BJ (cell line): ENCODE measurements at regions not wholly inside any gene's neighbourhood (a gene's known extent, or its start where the extent isn't known, plus 50 kb on each side); places are given as distances from the start of the nearest gene placed in this dataset.
"Not testable (repeated sequence)": the region's sequence is repeated elsewhere in the genome, so short reads cannot be mapped to it uniquely, and the experiment has no call there.

Source experiments
- CTCF ChIA-PET: fragments of 350-600 bp; formaldehyde crosslinking; extraction: SDS; loops from one replicate; lab custom pipeline; 2021; ENCODE audit warnings: antibody characterized with exemption, inconsistent platforms; lab: Yijun Ruan, JAX
- POLR2A ChIA-PET: fragments of 300-600 bp; sonication (Branson Sonifier 250); formaldehyde crosslinking; extraction: SDS; loops from one replicate; lab custom pipeline; 2021; ENCODE audit warnings: antibody characterized with exemption; lab: Charles Lee
- DNase-seq: peaks from one replicate; pipeline ENCODE4 v3.0.0-alpha.2; 2011; ENCODE audit warnings: low read depth
- H3K27me3 ChIP-seq: 2 replicates; pipeline ENCODE4 v1.6.0; 2011; ENCODE audit warnings: low read length; ENCODE audit not compliant: control insufficient read depth, insufficient read depth
- H3K36me3 ChIP-seq: 2 replicates; pipeline ENCODE4 v1.5.1; 2011; ENCODE audit warnings: low read length; ENCODE audit not compliant: control insufficient read depth, insufficient read depth
- H3K4me3 ChIP-seq: 2 replicates; pipeline ENCODE4 v1.5.1; 2011; ENCODE audit warnings: low read depth, mild to moderate bottlenecking, control low read depth, low read length
- TF ChIP-seq, protein P1 (sequence below): IDR thresholded peaks from 2 replicates; pipeline ENCODE4 v1.5.1; 2011; ENCODE audit warnings: low read depth, mild to moderate bottlenecking, control low read depth, inconsistent platforms, low read length, moderate library complexity; ENCODE audit not compliant: insufficient read depth

DNA sequence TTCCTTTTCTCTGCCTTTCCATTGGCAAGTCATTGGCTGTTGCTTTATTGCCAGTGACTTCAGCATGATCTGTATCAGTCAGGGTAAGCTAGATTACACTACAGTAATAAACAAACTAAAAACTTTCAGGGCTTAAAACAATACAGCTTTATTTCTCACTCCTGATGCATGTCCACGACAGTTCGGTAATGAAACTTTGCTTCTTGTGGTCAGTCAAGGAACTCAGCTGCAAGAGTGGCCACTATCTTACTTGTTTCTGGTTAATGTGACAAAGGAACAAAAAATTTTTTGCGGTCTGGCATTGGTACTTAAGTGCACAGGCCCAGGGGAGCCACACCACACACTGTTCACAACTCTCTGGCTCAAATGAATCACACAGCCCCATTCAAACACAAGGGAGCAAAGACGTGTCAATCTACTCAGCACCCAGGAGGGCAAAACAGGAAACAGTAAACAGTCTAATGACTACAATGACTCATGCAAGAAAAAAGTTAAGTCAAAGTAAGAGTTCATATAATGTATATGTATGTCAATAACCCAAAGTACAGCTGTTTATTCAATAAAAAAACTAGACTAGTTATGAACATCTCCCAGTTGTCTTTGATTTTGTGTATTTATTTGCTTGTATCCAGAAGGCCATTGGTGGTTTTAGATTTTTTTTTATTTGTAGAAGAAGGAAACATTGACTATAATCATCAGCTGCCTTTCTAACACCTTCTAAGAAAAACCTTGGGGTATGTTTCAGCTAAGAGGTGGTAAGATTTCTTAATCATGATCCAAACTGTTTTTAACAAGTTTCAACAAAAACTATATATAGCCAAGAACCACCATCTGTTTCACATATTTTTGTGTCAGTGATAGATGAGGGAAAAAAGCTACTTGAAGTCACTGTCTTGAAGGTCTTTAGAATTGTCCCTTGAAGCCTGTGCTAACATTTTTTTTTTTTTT, 134.4 kb upstream of the FAM3C start:
- TF ChIP-seq, protein P1, sequence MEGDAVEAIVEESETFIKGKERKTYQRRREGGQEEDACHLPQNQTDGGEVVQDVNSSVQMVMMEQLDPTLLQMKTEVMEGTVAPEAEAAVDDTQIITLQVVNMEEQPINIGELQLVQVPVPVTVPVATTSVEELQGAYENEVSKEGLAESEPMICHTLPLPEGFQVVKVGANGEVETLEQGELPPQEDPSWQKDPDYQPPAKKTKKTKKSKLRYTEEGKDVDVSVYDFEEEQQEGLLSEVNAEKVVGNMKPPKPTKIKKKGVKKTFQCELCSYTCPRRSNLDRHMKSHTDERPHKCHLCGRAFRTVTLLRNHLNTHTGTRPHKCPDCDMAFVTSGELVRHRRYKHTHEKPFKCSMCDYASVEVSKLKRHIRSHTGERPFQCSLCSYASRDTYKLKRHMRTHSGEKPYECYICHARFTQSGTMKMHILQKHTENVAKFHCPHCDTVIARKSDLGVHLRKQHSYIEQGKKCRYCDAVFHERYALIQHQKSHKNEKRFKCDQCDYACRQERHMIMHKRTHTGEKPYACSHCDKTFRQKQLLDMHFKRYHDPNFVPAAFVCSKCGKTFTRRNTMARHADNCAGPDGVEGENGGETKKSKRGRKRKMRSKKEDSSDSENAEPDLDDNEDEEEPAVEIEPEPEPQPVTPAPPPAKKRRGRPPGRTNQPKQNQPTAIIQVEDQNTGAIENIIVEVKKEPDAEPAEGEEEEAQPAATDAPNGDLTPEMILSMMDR: no peak
- CTCF ChIA-PET: interaction anchor here (0.6 to 2.4 kb wide), 3 partner anchors 11 to 135 kb away, joined by 3 to 11 read pairs (median 4); partner anchors contain the start of gene FAM3C
- Histone ChIP-seq H3K4me3 (no peak overlapping the region), H3K27me3 (peaks cover 2% of the 10 kb centered on the region), H3K36me3 (no peaks in the 10 kb centered on the region)
- DNase-seq: peak; percentile 78
- POLR2A ChIA-PET: no interaction called here

DNA sequence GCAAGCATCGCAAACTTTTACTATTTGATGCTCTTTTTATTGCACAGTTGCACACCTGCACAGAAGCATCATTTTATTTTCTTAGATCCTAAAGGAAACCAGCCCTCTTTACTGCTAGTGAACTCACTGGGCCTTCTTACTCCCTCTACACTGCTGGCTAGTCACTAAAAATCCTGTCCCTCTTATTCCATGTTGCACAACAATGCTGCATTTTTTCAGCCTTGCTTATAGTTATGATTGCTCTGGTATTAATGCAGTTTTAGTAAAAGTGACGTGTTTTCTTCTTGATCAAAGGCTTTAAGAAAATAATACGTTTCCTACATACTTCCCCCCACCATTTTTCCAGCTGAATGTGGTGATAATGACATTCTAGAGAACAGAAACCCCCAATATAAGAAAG, 132.9 kb upstream of the FAM3C start:
- ChIA-PET POLR2A (no interaction called here), CTCF (interaction anchor here (2.4 kb wide), 1 partner anchor 133 kb away, joined by 11 read pairs; the partner anchor contains the start of gene FAM3C)
- TF ChIP-seq, protein P1: no peak
- Histone ChIP-seq H3K4me3 (no peak overlapping the region), H3K36me3 (no peaks in the 10 kb centered on the region), H3K27me3 (peaks cover 2% of the 10 kb centered on the region)
- DNase-seq: no peak

DNA sequence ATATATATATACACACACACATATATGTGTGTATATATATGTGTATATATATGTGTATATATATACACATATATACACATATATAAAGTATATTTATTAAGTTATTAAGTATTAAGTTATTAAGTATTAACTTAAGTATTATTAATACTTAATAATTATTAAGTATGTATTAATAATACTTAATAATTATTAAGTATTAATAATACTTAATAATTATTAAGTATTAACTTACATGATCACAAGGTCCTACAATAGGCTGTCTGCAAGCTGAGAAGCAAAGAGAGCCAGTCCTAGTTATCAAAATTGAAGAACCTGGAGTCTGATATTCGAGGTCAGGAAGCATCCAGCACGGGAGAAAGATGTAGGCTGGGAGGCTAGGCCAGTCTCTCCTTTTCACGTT, 130.1 kb upstream of the FAM3C start:
- CTCF ChIA-PET: interaction anchor here (0.6 kb wide), 2 partner anchors 20 to 814 kb away, joined by 3 to 4 read pairs; no protein-coding TSS in a partner anchor

DNA sequence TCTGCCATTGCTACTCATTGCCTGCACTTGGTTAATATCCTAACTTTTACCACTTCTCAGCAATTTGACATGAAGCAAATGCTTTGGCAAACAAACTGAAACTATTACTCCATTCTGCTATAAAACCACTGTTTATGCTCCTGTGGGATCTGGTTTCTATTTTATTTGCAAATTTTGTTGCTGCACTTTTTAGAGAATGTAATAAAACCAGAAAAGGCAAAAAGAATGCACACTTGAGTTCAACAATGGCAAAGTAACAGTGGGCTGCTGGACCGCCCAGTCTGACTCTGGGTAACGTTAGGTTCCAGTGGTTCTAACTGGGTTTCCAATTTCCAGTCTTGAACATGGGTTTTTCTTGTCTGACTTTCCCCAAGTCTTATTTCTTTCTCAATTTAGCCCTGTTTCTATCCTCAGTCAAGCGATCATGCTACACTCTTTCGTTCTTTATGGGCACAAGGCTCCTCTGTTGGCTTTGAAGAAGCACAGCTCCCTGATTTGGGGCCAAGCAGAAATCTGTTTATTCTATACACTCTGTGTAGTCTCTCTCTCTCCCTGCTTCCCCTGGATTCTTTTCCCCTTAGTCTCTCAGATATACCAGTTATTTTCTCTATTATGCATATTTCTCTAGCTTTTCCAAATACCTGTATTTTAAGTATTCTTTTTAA, 129.2 kb upstream of the FAM3C start:
- no peak overlapping the region for H3K4me3 ChIP-seq
- POLR2A ChIA-PET: no interaction called here
- H3K27me3 ChIP-seq: peaks cover 4% of the 10 kb centered on the region
- H3K36me3 ChIP-seq: no peaks in the 10 kb centered on the region
- TF ChIP-seq, protein P1: no peak
- peak; percentile 68 for DNase-seq
- CTCF ChIA-PET: no interaction called here

More for the DNA sequence above, 130.1 kb upstream of the FAM3C start:
- H3K27me3 ChIP-seq, DNase-seq, H3K36me3 ChIP-seq, H3K4me3 ChIP-seq, POLR2A ChIA-PET: not testable (repeated sequence)

DNA sequence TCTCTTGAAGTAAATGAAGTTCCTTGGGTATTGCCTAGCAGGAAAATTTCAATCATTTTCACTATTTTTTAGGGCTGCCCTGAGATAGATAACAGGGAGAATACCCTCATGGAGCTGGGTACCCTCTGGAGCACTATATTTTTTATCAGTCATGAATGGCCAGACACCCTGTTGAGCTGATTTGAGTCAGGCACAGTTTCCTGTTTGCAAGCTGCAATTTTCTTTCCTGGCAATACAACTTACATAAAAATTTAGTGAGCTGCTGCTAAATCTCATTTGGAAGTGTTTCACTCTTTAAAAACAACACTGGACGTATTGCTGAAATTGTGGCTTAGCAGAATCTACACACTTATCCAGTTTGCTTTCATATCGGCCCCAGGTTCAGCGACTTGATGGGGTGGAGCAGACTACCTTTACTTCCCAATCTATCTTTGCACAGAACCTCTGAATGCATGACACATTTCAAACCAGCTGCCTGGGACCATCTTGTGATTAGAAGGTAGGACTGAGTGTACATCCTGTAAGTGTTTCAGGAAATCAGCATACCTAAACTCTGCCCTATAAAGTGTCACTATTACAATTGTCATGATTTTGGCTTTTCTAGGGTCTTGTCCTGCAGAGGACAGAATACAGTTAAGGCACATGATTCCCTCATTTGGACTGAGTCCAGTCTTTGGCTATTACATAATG, 125.7 kb upstream of the FAM3C start:
- no peak overlapping the region for H3K4me3 ChIP-seq
- TF ChIP-seq, protein P1: no peak
- H3K36me3 ChIP-seq: no peaks in the 10 kb centered on the region
- ChIA-PET CTCF (no interaction called here), POLR2A (no interaction called here)
- no peak for DNase-seq
- H3K27me3 ChIP-seq: 0 out of 2 replicates have a peak, but pooled peaks cover 2% of the 10 kb centered on the region
